Stimulated activated naive CD4-positive, alpha-beta T cell treated with Interleukin-2 at 50 U/mL for 16 hours (primary cell): ENCODE measurements at regions not wholly inside any gene's neighbourhood (a gene's known extent, or its start where the extent isn't known, plus 50 kb on each side); places are given as distances from the start of the nearest gene placed in this dataset.
A peak's percentile ranks its signal among the peaks of the same experiment; 100 is the strongest.
"Not testable (repeated sequence)": the region's sequence is repeated elsewhere in the genome, so short reads cannot be mapped to it uniquely, and the experiment has no call there.

Experiments
- DNase-seq: peaks from one replicate; lab custom pipeline; 2025; lab: John Stamatoyannopoulos, UW

GRCh38 chr9:72471096-72471495 is 50.3 kb upstream of the TMC1 start:
- no peak for DNase-seq

GRCh38 chr9:72467766-72468738 is 53.4 kb upstream of the TMC1 start:
- no peak for DNase-seq

GRCh38 chr9:72465593-72465984 is 55.8 kb upstream of the TMC1 start:
- DNase-seq: no peak

GRCh38 chr9:72464857-72465592 is 56.4 kb upstream of the TMC1 start:
- DNase-seq: no peak

GRCh38 chr9:72462340-72462739 is 59.1 kb upstream of the TMC1 start:
- no peak for DNase-seq

- DNase-seq: no peak
These were observed 60.8 kb upstream of the TMC1 start for GRCh38 chr9:72460342-72461312.

- DNase-seq: no peak
These were observed 62.1 kb upstream of the TMC1 start for GRCh38 chr9:72459308-72459707.

- no peak for DNase-seq
These were observed 63.3 kb upstream of the TMC1 start for GRCh38 chr9:72458153-72458552.

GRCh38 chr9:72457366-72457765 is 64.0 kb upstream of the TMC1 start:
- no peak for DNase-seq

GRCh38 chr9:72454871-72455491 is 66.4 kb upstream of the TMC1 start:
- DNase-seq: no peak

- no peak for DNase-seq
These were observed 67.6 kb upstream of the TMC1 start for GRCh38 chr9:72453797-72454196.

GRCh38 chr9:72446241-72446640 is 75.2 kb upstream of the TMC1 start:
- DNase-seq: not testable (repeated sequence)

- DNase-seq: no peak
These were observed 76.0 kb upstream of the TMC1 start for GRCh38 chr9:72445306-72445995.

- DNase-seq: no peak
These were observed 77.0 kb upstream of the TMC1 start for GRCh38 chr9:72444435-72444834.

- peak; percentile 1 for DNase-seq
These were observed 77.6 kb upstream of the TMC1 start for GRCh38 chr9:72443855-72444254.

GRCh38 chr9:72441848-72442607 is 77.0 kb upstream of the ZFAND5 start:
- DNase-seq: no peak

GRCh38 chr9:72440992-72441847 is 76.2 kb upstream of the ZFAND5 start:
- no peak for DNase-seq

GRCh38 chr9:72440378-72440777 is 75.4 kb upstream of the ZFAND5 start:
- no peak for DNase-seq

- DNase-seq: not testable (repeated sequence)
These were observed 68.7 kb upstream of the ZFAND5 start for GRCh38 chr9:72433616-72434267.
